Upper lobe of right lung (tissue), 1 donor: ENCODE measurements at regions not wholly inside any gene's neighbourhood (a gene's known extent, or its start where the extent isn't known, plus 50 kb on each side); places are given as distances from the start of the nearest gene placed in this dataset.

Experiments
- ATAC-seq: fragments of 200-7000 bp; cut with Tn5 transposase; one replicate; pipeline ENCODE4 v1.9.1; 2020; ENCODE audit warnings: mild to moderate bottlenecking, moderate library complexity
- DNase-seq: peaks from one replicate; pipeline ENCODE4 v3.0.0-alpha.2; 2020
- H3K27ac ChIP-seq: fragments of 200-600 bp; one replicate; pipeline ENCODE4 v1.8.0; 2022
- H3K27me3 ChIP-seq: fragments of 200-600 bp; one replicate; pipeline ENCODE4 v1.8.0; 2022; ENCODE audit warnings: mild to moderate bottlenecking
- H3K36me3 ChIP-seq: fragments of 200-600 bp; one replicate; pipeline ENCODE4 v1.8.0; 2022
- H3K4me1 ChIP-seq: fragments of 200-600 bp; one replicate; pipeline ENCODE4 v1.8.0; 2022
- H3K4me3 ChIP-seq: fragments of 200-600 bp; one replicate; pipeline ENCODE4 v1.8.0; 2022; ENCODE audit warnings: mild to moderate bottlenecking
- H3K9me3 ChIP-seq: fragments of 200-600 bp; one replicate; pipeline ENCODE4 v1.8.0; 2022
- CTCF ChIP-seq: fragments of 200-600 bp; IDR thresholded peaks from one replicate; pipeline ENCODE4 v1.8.0; 2022; ENCODE audit warnings: antibody characterized with exemption
- intact Hi-C: fragments of 100-400 bp; cut with DNase I; formaldehyde crosslinking; loops from one replicate; pipeline ENCODE4 v1.11.0; 2022
- donor health status: DM: no; HTN: yes; CAD: no; lungs with severe emphysema.

GRCh38 chr12:116629480-116629879 is 70.3 kb downstream of the MAP1LC3B2 start:
- Histone ChIP-seq H3K36me3 (no peaks in the 10 kb centered on the region), H3K4me1 (no peaks in the 10 kb centered on the region), H3K4me3 (no peak overlapping the region), H3K9me3 (no peaks in the 10 kb centered on the region), H3K27ac (no peak overlapping the region), H3K27me3 (no peaks in the 10 kb centered on the region)
- ATAC-seq (no peak), DNase-seq (no peak)
- intact Hi-C loops: no loop called here
- TF ChIP-seq CTCF: no peak

GRCh38 chr12:116628989-116629388 is 69.8 kb downstream of the MAP1LC3B2 start:
- intact Hi-C loops: no loop called here
- H3K4me1 ChIP-seq: no peaks in the 10 kb centered on the region
- H3K27me3 ChIP-seq: no peaks in the 10 kb centered on the region
- no peak for TF ChIP-seq CTCF
- no peaks in the 10 kb centered on the region for H3K9me3 ChIP-seq
- DNase-seq (no peak), ATAC-seq (no peak)
- H3K27ac ChIP-seq: no peak overlapping the region
- no peaks in the 10 kb centered on the region for H3K36me3 ChIP-seq
- H3K4me3 ChIP-seq: no peak overlapping the region

- intact Hi-C loops: no loop called here
- H3K4me3 ChIP-seq: no peak overlapping the region
- no peaks in the 10 kb centered on the region for H3K36me3 ChIP-seq
- no peak for TF ChIP-seq CTCF
- H3K27ac ChIP-seq: no peak overlapping the region
- ATAC-seq (no peak), DNase-seq (no peak)
- no peaks in the 10 kb centered on the region for H3K9me3 ChIP-seq
- H3K27me3 ChIP-seq: no peaks in the 10 kb centered on the region
- no peaks in the 10 kb centered on the region for H3K4me1 ChIP-seq
Observed at GRCh38 chr12:116628450-116628793, 69.2 kb downstream of the MAP1LC3B2 start.
